Mesenchymal stem cell (in vitro differentiated cells and primary cell): ENCODE measurements at regions not wholly inside any gene's neighbourhood (a gene's known extent, or its start where the extent isn't known, plus 50 kb on each side); places are given as distances from the start of the nearest gene placed in this dataset.

Experiments
- DNase-seq: peaks from one replicate; pipeline ENCODE4 v3.0.0-alpha.2; 2013
- H2AFZ ChIP-seq: one replicate; pipeline ENCODE4 v1.6.1; 2013; ENCODE audit warnings: low read depth, mild to moderate bottlenecking, control low read depth, inconsistent platforms, low read length, moderate library complexity
- H2AK5ac ChIP-seq: 2 replicates; pipeline ENCODE4 v1.6.1; 2013; ENCODE audit warnings: low read length, moderate library complexity, mild to moderate bottlenecking, inconsistent platforms; ENCODE audit not compliant: severe bottlenecking
- H2BK120ac ChIP-seq: one replicate; pipeline ENCODE4 v1.6.1; 2013; ENCODE audit warnings: low read depth, mild to moderate bottlenecking, inconsistent platforms, low read length, moderate library complexity
- H2BK12ac ChIP-seq, 2 experiments: one replicate each; pipeline ENCODE4 v1.6.1; 2013; ENCODE audit warnings: inconsistent platforms in 2 of 2, low read length in 2 of 2, mild to moderate bottlenecking in 2 of 2, moderate library complexity in 2 of 2, control low read depth in 1 of 2
- H2BK15ac ChIP-seq: one replicate; pipeline ENCODE4 v1.6.1; 2013; ENCODE audit warnings: mild to moderate bottlenecking, low read depth, inconsistent platforms; ENCODE audit not compliant: poor library complexity, severe bottlenecking
- H2BK5ac ChIP-seq: 2 replicates; pipeline ENCODE4 v1.6.1; 2013; ENCODE audit warnings: low read depth, mild to moderate bottlenecking, low read length, control low read depth, inconsistent platforms; ENCODE audit not compliant: poor library complexity, severe bottlenecking
- H3K14ac ChIP-seq, 2 experiments: one replicate each; pipeline ENCODE4 v1.6.1; 2013; ENCODE audit warnings: inconsistent platforms in 2 of 2, low read length in 2 of 2, control low read depth in 1 of 2, mild to moderate bottlenecking in 1 of 2, moderate library complexity in 1 of 2
- H3K18ac ChIP-seq, 2 experiments: one replicate each; pipeline ENCODE4 v1.6.1; 2013; ENCODE audit warnings: inconsistent platforms in 2 of 2, low read length in 2 of 2, control low read depth in 1 of 2, low read depth in 1 of 2, mild to moderate bottlenecking in 1 of 2
- H3K23ac ChIP-seq, 2 experiments: one replicate each; pipeline ENCODE4 v1.6.1; 2013; ENCODE audit warnings: inconsistent platforms in 2 of 2, low read length in 2 of 2, mild to moderate bottlenecking in 2 of 2, moderate library complexity in 2 of 2, control low read depth in 1 of 2
- H3K27ac ChIP-seq: 2 replicates; pipeline ENCODE4 v1.5.1; 2013; ENCODE audit warnings: mild to moderate bottlenecking, moderate library complexity, low read length, control low read depth, inconsistent platforms; ENCODE audit not compliant: poor library complexity, severe bottlenecking
- H3K27me3 ChIP-seq, 2 experiments: 2 replicates each; pipeline versions ENCODE4 v1.6.1 to v1.7.0; 2013; ENCODE audit warnings: low read length in 2 of 2, mild to moderate bottlenecking in 2 of 2, moderate library complexity in 2 of 2, control low read depth in 1 of 2, inconsistent platforms in 1 of 2; ENCODE audit not compliant: control insufficient read depth in 1 of 2, insufficient read depth in 1 of 2
- H3K36me3 ChIP-seq, 2 experiments: 2 replicates each; pipeline versions ENCODE4 v1.6.1 to v1.7.0; 2013; ENCODE audit warnings: low read length in 2 of 2, control low read depth in 1 of 2, inconsistent platforms in 1 of 2, low read depth in 1 of 2, mild to moderate bottlenecking in 1 of 2; ENCODE audit not compliant: insufficient read depth in 2 of 2, control insufficient read depth in 1 of 2
- H3K4ac ChIP-seq, 2 experiments: one replicate each; pipeline ENCODE4 v1.6.1; 2013; ENCODE audit warnings: inconsistent platforms in 2 of 2, low read length in 2 of 2, mild to moderate bottlenecking in 2 of 2, moderate library complexity in 2 of 2, control low read depth in 1 of 2, low read depth in 1 of 2
- H3K4me1 ChIP-seq: 2 replicates; pipeline ENCODE4 v1.6.1; 2013; ENCODE audit warnings: low read depth, low read length, control low read depth; ENCODE audit not compliant: control insufficient read depth, insufficient read depth
- H3K4me2 ChIP-seq: 2 replicates; pipeline ENCODE4 v1.6.1; 2013; ENCODE audit warnings: low read length, mild to moderate bottlenecking, inconsistent platforms; ENCODE audit not compliant: poor library complexity, severe bottlenecking
- H3K4me3 ChIP-seq, 2 experiments: 2 replicates each; pipeline versions ENCODE4 v1.5.1 to v1.7.0; 2013; ENCODE audit warnings: low read length in 2 of 2, mild to moderate bottlenecking in 2 of 2, control low read depth in 1 of 2, low read depth in 1 of 2; ENCODE audit not compliant: insufficient read depth in 1 of 2
- H3K79me1 ChIP-seq: replicated peaks from 2 replicates; pipeline ENCODE4 v1.6.1; 2013; ENCODE audit warnings: mild to moderate bottlenecking, control low read depth, low read length, inconsistent platforms; ENCODE audit not compliant: poor library complexity, severe bottlenecking
- H3K9ac ChIP-seq: 2 replicates; pipeline ENCODE4 v1.7.0; 2013; ENCODE audit warnings: mild to moderate bottlenecking, low read length, moderate library complexity
- H3K9me3 ChIP-seq: 2 replicates; pipeline ENCODE4 v1.7.0; 2013; ENCODE audit warnings: mild to moderate bottlenecking, low read length; ENCODE audit not compliant: control insufficient read depth
- H4K8ac ChIP-seq: one replicate; pipeline ENCODE4 v1.6.1; 2013; ENCODE audit warnings: inconsistent platforms, mild to moderate bottlenecking, low read length, moderate library complexity
- H4K91ac ChIP-seq: one replicate; pipeline ENCODE4 v1.6.1; 2013; ENCODE audit warnings: mild to moderate bottlenecking, low read length, inconsistent platforms
- WGBS: methylation state at CpG from one replicate; pipeline ENCODE4 v1.1.7; 2013; ENCODE audit warnings: mixed read lengths; 5-methylcytosine and 5-hydroxymethylcytosine counted together

- H3K9ac ChIP-seq, result no peak overlapping the region
- H3K4me1 ChIP-seq, result no peaks in the 10 kb centered on the region
- H4K8ac ChIP-seq, result no peak overlapping the region
- H2BK15ac ChIP-seq, result no peak overlapping the region
- no peak for DNase-seq
- no peak overlapping the region for H3K4me2 ChIP-seq
- H3K79me1 ChIP-seq, result no peaks in the 10 kb centered on the region
- H2AFZ ChIP-seq, result no peak overlapping the region
- no peak overlapping the region for H3K18ac ChIP-seq
- 97% methylated on average over 4 of the region's 5 CpGs for WGBS
- no peaks in the 10 kb centered on the region for H3K36me3 ChIP-seq
- no peak overlapping the region for H3K14ac ChIP-seq
- no peak overlapping the region for H3K23ac ChIP-seq
- no peak overlapping the region for H2AK5ac ChIP-seq
- no peak overlapping the region for H3K4me3 ChIP-seq
- no peak overlapping the region for H2BK5ac ChIP-seq
- no peaks in the 10 kb centered on the region for H3K27me3 ChIP-seq
- no peak overlapping the region for H3K27ac ChIP-seq
- H3K9me3 ChIP-seq, result no peaks in the 10 kb centered on the region
- H4K91ac ChIP-seq, result no peak overlapping the region
- H2BK120ac ChIP-seq, result no peak overlapping the region
- no peak overlapping the region for H3K4ac ChIP-seq
- no peak overlapping the region for H2BK12ac ChIP-seq
Observed at GRCh38 chr4:20391912-20392311, 140.2 kb downstream of the SLIT2 start.

GRCh38 chr4:20393486-20394100 is 141.9 kb downstream of the SLIT2 start:
- Histone ChIP-seq H3K4me2 (no peak overlapping the region), H4K91ac (no peak overlapping the region), H3K4ac (no peak overlapping the region), H3K18ac (no peak overlapping the region), H2BK15ac (no peak overlapping the region), H3K4me1 (no peaks in the 10 kb centered on the region), H3K79me1 (no peaks in the 10 kb centered on the region), H3K4me3 (peak overlapping the region in 1 of 2 experiments; percentile 46), H2BK5ac (no peak overlapping the region), H3K9me3 (no peaks in the 10 kb centered on the region), H3K36me3 (no peaks in the 10 kb centered on the region), H3K27ac (no peak overlapping the region), H3K14ac (no peak overlapping the region), H2AK5ac (no peak overlapping the region), H2BK12ac (no peak overlapping the region), H3K23ac (no peak overlapping the region), H3K27me3 (no peaks in the 10 kb centered on the region), H2BK120ac (no peak overlapping the region), H4K8ac (no peak overlapping the region), H3K9ac (no peak overlapping the region), H2AFZ (no peak overlapping the region)
- 88% methylated on average over 5 of the region's 5 CpGs for WGBS
- no peak for DNase-seq

GRCh38 chr4:20394512-20394911 is 142.8 kb downstream of the SLIT2 start:
- no peak overlapping the region for H3K18ac ChIP-seq
- H3K23ac ChIP-seq, result no peak overlapping the region
- 77% methylated on average over 2 of the region's 2 CpGs for WGBS
- no peak overlapping the region for H2BK15ac ChIP-seq
- H3K36me3 ChIP-seq, result no peaks in the 10 kb centered on the region
- no peak overlapping the region for H3K27ac ChIP-seq
- no peak overlapping the region for H3K4me3 ChIP-seq
- H3K4ac ChIP-seq, result no peak overlapping the region
- H3K14ac ChIP-seq, result no peak overlapping the region
- no peaks in the 10 kb centered on the region for H3K27me3 ChIP-seq
- H3K9ac ChIP-seq, result no peak overlapping the region
- H4K8ac ChIP-seq, result no peak overlapping the region
- no peak overlapping the region for H3K4me2 ChIP-seq
- no peak overlapping the region for H2AK5ac ChIP-seq
- H4K91ac ChIP-seq, result no peak overlapping the region
- no peaks in the 10 kb centered on the region for H3K9me3 ChIP-seq
- no peaks in the 10 kb centered on the region for H3K4me1 ChIP-seq
- H2BK120ac ChIP-seq, result no peak overlapping the region
- H3K79me1 ChIP-seq, result no peaks in the 10 kb centered on the region
- H2AFZ ChIP-seq, result no peak overlapping the region
- H2BK12ac ChIP-seq, result no peak overlapping the region
- DNase-seq, result no peak
- H2BK5ac ChIP-seq, result no peak overlapping the region

- Histone ChIP-seq H3K4me3 (no peak overlapping the region), H2AK5ac (no peak overlapping the region), H3K36me3 (no peaks in the 10 kb centered on the region), H3K4me2 (no peak overlapping the region), H3K18ac (no peak overlapping the region), H3K14ac (no peak overlapping the region), H3K4me1 (no peaks in the 10 kb centered on the region), H4K91ac (no peak overlapping the region), H3K27me3 (no peaks in the 10 kb centered on the region), H3K9ac (no peak overlapping the region), H3K9me3 (no peaks in the 10 kb centered on the region), H4K8ac (no peak overlapping the region), H3K23ac (no peak overlapping the region), H2BK120ac (no peak overlapping the region), H2BK5ac (no peak overlapping the region), H3K4ac (no peak overlapping the region), H2AFZ (no peak overlapping the region), H3K79me1 (no peaks in the 10 kb centered on the region), H3K27ac (no peak overlapping the region), H2BK12ac (no peak overlapping the region), H2BK15ac (no peak overlapping the region)
- 29% methylated on average over 3 of the region's 3 CpGs for WGBS
- peak; percentile 20 for DNase-seq
Observed at GRCh38 chr4:20395160-20395773, 143.6 kb downstream of the SLIT2 start.
